Stomach (tissue), 4 donors: ENCODE measurements at regions not wholly inside any gene's neighbourhood (a gene's known extent, or its start where the extent isn't known, plus 50 kb on each side); places are given as distances from the start of the nearest gene placed in this dataset.

Source experiments
- CTCF ChIP-seq, 7 experiments: fragments of 450-650 bp in 4 of 7; fragments of 200-600 bp in 3 of 7; sonication (generic) in 3 of 7; IDR thresholded peaks; one replicate each; pipeline ENCODE4 v1.5.1; 2016 to 2019; ENCODE audit warnings: antibody characterized with exemption in 7 of 7, control low read depth in 2 of 7, mild to moderate bottlenecking in 1 of 7
- EP300 ChIP-seq: sonication (generic); formaldehyde crosslinking; IDR thresholded peaks from one replicate; pipeline ENCODE4 v1.6.1; 2017; ENCODE audit warnings: antibody characterized with exemption
- POLR2A ChIP-seq, 4 donors: fragments of 450-650 bp; IDR thresholded peaks; one replicate each; pipeline ENCODE4 v1.6.1; 2016; ENCODE audit warnings: antibody characterized with exemption in 4 of 4, control low read depth in 2 of 4, mild to moderate bottlenecking in 1 of 4, moderate library complexity in 1 of 4
- POLR2AphosphoS5 ChIP-seq, 3 donors: sonication (generic); formaldehyde crosslinking; IDR thresholded peaks; one replicate each; pipeline ENCODE4 v1.6.1; 2016; ENCODE audit warnings: antibody characterized with exemption in 3 of 3

DNA sequence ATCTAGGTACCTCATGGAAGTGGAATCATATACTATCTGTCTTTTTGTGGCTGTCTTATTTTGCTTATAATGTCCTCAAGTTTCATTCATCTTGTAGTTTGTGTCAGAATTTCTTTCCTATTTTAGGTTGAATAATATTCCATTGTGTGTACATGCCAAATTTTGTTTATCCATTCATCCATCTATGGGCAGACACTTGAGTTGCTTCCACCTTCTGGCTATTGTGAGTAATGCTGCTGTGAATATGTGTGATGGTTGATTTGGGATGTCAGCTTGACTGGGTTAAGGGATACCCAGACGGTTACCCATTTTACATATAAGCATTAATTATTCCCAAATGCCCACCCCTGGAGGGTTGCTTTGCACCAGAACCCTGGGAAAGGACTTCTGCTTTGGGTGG is 477.5 kb downstream of the PTPRU start:
- TF ChIP-seq CTCF (IDR thresholded peaks at IDR 0.05) (no peak), POLR2AphosphoS5 (IDR thresholded peaks at IDR 0.05) (no peak), POLR2A (IDR thresholded peaks at IDR 0.05) (no peak), EP300 (no peak)
